ENCODE measurements at regions not wholly inside any gene's neighbourhood (a gene's known extent, or its start where the extent isn't known, plus 50 kb on each side); places are given as distances from the start of the nearest gene placed in this dataset.

DNA sequence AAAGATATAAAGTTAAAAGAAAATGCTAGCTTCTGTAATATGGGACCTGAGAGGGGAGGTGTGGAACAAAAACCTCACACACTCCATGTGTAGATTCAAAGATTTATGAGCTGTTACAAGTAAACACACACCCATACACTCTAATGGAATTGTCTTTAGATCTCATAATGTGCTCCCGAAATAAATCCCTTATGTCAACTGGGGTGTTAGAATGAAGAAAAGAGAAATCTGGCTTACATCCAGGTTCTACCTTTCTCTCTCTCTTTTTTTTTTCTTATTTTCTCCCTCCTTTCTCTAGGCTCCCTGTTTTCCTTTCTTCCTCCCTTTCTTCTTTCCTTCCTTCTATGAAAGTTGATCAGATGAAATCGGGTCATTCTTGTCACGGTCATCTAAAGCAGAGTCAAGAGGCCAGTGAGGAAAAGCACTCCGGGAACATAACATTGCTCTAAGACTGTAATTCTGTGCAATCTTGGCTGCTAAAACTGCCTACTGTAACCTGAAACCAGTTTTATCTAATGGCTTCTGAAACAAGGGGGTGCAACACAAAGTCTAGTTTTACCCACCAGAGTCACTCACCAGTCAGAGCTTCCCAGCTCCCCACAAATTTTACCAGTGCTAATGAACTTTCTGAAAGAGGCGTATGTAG is 68.3 kb upstream of the BTBD3 start (continued):
- TF ChIP-seq, protein P1, sequence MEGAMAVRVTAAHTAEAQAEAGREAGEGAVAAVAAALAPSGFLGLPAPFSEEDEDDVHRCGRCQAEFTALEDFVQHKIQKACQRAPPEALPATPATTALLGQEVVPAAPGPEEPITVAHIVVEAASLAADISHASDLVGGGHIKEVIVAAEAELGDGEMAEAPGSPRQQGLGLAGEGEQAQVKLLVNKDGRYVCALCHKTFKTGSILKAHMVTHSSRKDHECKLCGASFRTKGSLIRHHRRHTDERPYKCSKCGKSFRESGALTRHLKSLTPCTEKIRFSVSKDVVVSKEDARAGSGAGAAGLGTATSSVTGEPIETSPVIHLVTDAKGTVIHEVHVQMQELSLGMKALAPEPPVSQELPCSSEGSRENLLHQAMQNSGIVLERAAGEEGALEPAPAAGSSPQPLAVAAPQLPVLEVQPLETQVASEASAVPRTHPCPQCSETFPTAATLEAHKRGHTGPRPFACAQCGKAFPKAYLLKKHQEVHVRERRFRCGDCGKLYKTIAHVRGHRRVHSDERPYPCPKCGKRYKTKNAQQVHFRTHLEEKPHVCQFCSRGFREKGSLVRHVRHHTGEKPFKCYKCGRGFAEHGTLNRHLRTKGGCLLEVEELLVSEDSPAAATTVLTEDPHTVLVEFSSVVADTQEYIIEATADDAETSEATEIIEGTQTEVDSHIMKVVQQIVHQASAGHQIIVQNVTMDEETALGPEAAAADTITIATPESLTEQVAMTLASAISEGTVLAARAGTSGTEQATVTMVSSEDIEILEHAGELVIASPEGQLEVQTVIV (IDR thresholded peaks at IDR 0.05; ENCODE audit: borderline replicate concordance, partially characterized antibody) = no peak
- TF ChIP-seq KAT2A (conservative IDR thresholded peaks at IDR 0.05; ENCODE audit: control insufficient read depth, low read depth, low read length) (no peak), EED (IDR thresholded peaks at IDR 0.05; ENCODE audit: low read depth) (no peak), SUZ12 (IDR thresholded peaks at IDR 0.05; ENCODE audit: unreplicated experiment) (no peak), ZNF207 (IDR thresholded peaks at IDR 0.05; ENCODE audit: borderline replicate concordance) (no peak), ZNF274 (IDR thresholded peaks at IDR 0.05; ENCODE audit: insufficient read depth, insufficient read length) (no peak), FOXM1 (IDR thresholded peaks at IDR 0.05; ENCODE audit: low read depth, low read length) (no peak), SREBF2 (IDR thresholded peaks at IDR 0.05; ENCODE audit: low read length) (no peak)

DNA sequence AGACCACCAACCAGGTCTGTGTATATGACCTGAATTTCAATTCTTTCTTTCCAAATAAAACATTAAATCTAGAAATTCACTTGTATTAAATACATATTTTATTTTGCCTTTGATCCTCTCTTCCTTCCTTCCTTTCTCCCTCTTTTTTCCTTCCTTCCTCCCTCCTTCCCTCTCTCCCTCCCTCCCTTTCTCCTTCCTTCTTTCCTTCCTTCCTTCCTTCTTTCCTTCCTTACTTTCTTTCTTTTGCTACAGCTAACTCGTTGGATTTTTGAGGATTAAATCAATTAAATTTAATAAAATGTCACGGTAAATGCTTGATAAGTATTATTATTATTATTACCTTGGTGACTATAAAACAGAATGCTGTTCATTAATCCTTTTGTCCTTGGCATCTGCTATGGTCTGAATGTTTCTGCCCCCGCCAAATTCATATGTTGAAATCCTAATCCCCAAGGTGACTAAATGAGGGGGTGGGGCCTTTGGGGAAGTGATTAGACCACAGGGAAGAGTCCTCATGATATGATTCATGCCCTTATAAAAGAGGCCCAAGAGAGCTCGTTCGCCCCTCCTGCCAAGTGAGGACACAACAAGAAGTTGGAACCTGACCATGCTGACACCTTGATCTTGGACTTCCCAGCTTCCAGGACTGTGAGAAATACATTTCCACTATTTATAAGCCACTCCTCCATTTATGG is 67.6 kb upstream of the BTBD3 start:
- intact Hi-C loops (cut with micrococcal nuclease; ENCODE audit: unreplicated experiment) = no loop called here
- ChIA-PET POLR2A (no interaction called here), CTCF (no interaction called here), SMC1A (ENCODE audit: uncharacterized antibody, unreplicated experiment) (no interaction called here), RAD21 (ENCODE audit: unreplicated experiment) (no interaction called here)
- H4K20me1 ChIP-seq (ENCODE audit: control insufficient read depth, insufficient read depth) = no peaks in the 10 kb centered on the region
- no peaks in the 10 kb centered on the region for H3K4me1 ChIP-seq (ENCODE audit: control insufficient read depth, insufficient read depth, low read length)
- ATAC-seq (no peak), DNase-seq (ENCODE audit: low read depth, low spot score) (no peak), FAIRE-seq (no peak)
- no peak overlapping the region for H3K4me2 ChIP-seq (ENCODE audit: control insufficient read depth, insufficient read depth)
- H3K4me3 ChIP-seq = no peak overlapping the region
- TF ChIP-seq, protein P2, sequence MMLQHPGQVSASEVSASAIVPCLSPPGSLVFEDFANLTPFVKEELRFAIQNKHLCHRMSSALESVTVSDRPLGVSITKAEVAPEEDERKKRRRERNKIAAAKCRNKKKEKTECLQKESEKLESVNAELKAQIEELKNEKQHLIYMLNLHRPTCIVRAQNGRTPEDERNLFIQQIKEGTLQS (IDR thresholded peaks at IDR 0.05; ENCODE audit: borderline replicate concordance, extremely low read depth, low read depth, low read length) = no peak
- TF ChIP-seq CHD1 (IDR thresholded peaks at IDR 0.05; ENCODE audit: low read depth, low read length) (no peak), SMC3 (IDR thresholded peaks at IDR 0.05; ENCODE audit: borderline replicate concordance, low read length) (no peak), CHD4 (IDR thresholded peaks at IDR 0.05) (no peak), HDAC6 (IDR thresholded peaks at IDR 0.05; ENCODE audit: unreplicated experiment) (no peak)
- H3K27me3 ChIP-seq (replicated peaks in 1 of 2; ENCODE audit: control insufficient read depth in 2 of 2, insufficient read depth in 2 of 2, low read length in 1 of 2) = no peaks in the 10 kb centered on the region
- no TSS peak for BruUV-seq (replicated peaks)
- no peaks in the 10 kb centered on the region for H3K79me2 ChIP-seq (ENCODE audit: control insufficient read depth, insufficient read depth, low read length)
- H3K9me3 ChIP-seq (replicated peaks; ENCODE audit: control insufficient read depth, insufficient read depth, low read length) = no peaks in the 10 kb centered on the region; the same call in 2 of the 3 replicates
- no peak overlapping the region for H2AFZ ChIP-seq (ENCODE audit: control insufficient read depth, low read depth, low read length)
- H3K27ac ChIP-seq (ENCODE audit: control insufficient read depth, insufficient read depth) = no peak overlapping the region
- 1% methylated on average over 5 of the region's 5 CpGs for WGBS (ENCODE audit: insufficient coverage, insufficient replicate concordance, low lambda C conversion rate, missing lambda C conversion rate)
- in situ Hi-C loops (cut with MboI) = no loop called here
- H3K36me3 ChIP-seq (ENCODE audit: control insufficient read depth in 2 of 2, insufficient read depth in 2 of 2, low read length in 1 of 2) = no peaks in the 10 kb centered on the region
- no peak overlapping the region for H3K9ac ChIP-seq (ENCODE audit: control insufficient read depth, insufficient read depth, low read length)

Data from GM12878 (cell line).